Fibroblast of lung (primary cell): ENCODE measurements at regions not wholly inside any gene's neighbourhood (a gene's known extent, or its start where the extent isn't known, plus 50 kb on each side); places are given as distances from the start of the nearest gene placed in this dataset.

Source experiments
- DNase-seq, 2 donors: peaks; one replicate each; pipeline versions ENCODE4 v3.0.0 to v3.0.0-alpha.2; 2010; ENCODE audit warnings: low read depth in 2 of 2
- H2AFZ ChIP-seq: 2 replicates; pipeline ENCODE4 v1.5.1; 2012; ENCODE audit warnings: low read length, control low read depth, inconsistent platforms
- H3K27ac ChIP-seq: 2 replicates; pipeline ENCODE4 v1.5.1; 2011; ENCODE audit warnings: low read length, control low read depth; ENCODE audit not compliant: insufficient read depth
- H3K27me3 ChIP-seq: 2 replicates; pipeline ENCODE4 v1.5.1; 2011; ENCODE audit warnings: mild to moderate bottlenecking, low read length; ENCODE audit not compliant: control insufficient read depth, insufficient read depth
- H3K36me3 ChIP-seq: 2 replicates; pipeline ENCODE4 v1.5.1; 2011; ENCODE audit warnings: low read length; ENCODE audit not compliant: control insufficient read depth, insufficient read depth
- H3K4me1 ChIP-seq: 2 replicates; pipeline ENCODE4 v1.5.1; 2011; ENCODE audit warnings: low read length; ENCODE audit not compliant: control insufficient read depth, insufficient read depth; ENCODE audit errors: extremely low read depth
- H3K4me2 ChIP-seq: 2 replicates; pipeline ENCODE4 v1.5.1; 2011; ENCODE audit warnings: low read length, control low read depth; ENCODE audit not compliant: insufficient read depth; ENCODE audit errors: extremely low read depth
- H3K4me3 ChIP-seq, 4 experiments: fragments of 200-600 bp in 1 of 4; sonication (generic) in 1 of 4; replicated peaks in 1 of 4; 2 replicates each; pipeline ENCODE4 v1.5.1; 2011 to 2016; ENCODE audit warnings: low read length in 4 of 4, low read depth in 3 of 4, mild to moderate bottlenecking in 3 of 4, control low read depth in 2 of 4, inconsistent platforms in 1 of 4, mixed read lengths in 1 of 4; ENCODE audit not compliant: insufficient read depth in 1 of 4; ENCODE audit errors: control extremely low read depth in 1 of 4
- H3K79me2 ChIP-seq: 2 replicates; pipeline ENCODE4 v1.5.1; 2012; ENCODE audit warnings: mild to moderate bottlenecking, low read length, inconsistent platforms; ENCODE audit not compliant: control insufficient read depth, insufficient read depth
- H3K9ac ChIP-seq: 2 replicates; pipeline ENCODE4 v1.5.1; 2011; ENCODE audit warnings: mild to moderate bottlenecking, low read length, control low read depth; ENCODE audit not compliant: insufficient read depth
- H3K9me3 ChIP-seq: 2 replicates; pipeline ENCODE4 v1.5.1; 2012; ENCODE audit warnings: low read depth, low read length; ENCODE audit not compliant: control insufficient read depth, insufficient read depth
- H4K20me1 ChIP-seq: 2 replicates; pipeline ENCODE4 v1.5.1; 2011; ENCODE audit warnings: low read length; ENCODE audit not compliant: control insufficient read depth, insufficient read depth; ENCODE audit errors: extremely low read depth
- CTCF ChIP-seq, 2 donors: IDR thresholded peaks in 1 of 2; conservative IDR thresholded peaks in 1 of 2; 1 replicate in 1 of 2; 2 replicates in 1 of 2; pipeline ENCODE4 v1.5.1; 2011 to 2012; ENCODE audit warnings: low read length in 2 of 2, control low read depth in 1 of 2, inconsistent platforms in 1 of 2, low read depth in 1 of 2, mild to moderate bottlenecking in 1 of 2
- EZH2 ChIP-seq: IDR thresholded peaks from 2 replicates; pipeline ENCODE4 v1.5.1; 2012; ENCODE audit warnings: low read length, control low read depth, mild to moderate bottlenecking; ENCODE audit errors: missing control alignments

GRCh38 chr14:45728434-45729225 lies 475.6 kb upstream of the MIS18BP1 start:
- Histone ChIP-seq H4K20me1 (no peaks in the 10 kb centered on the region), H3K27ac (no peak overlapping the region), H2AFZ (no peak overlapping the region), H3K4me3 (no peak overlapping the region), H3K36me3 (no peaks in the 10 kb centered on the region), H3K9me3 (no peaks in the 10 kb centered on the region), H3K4me1 (no peaks in the 10 kb centered on the region), H3K4me2 (no peak overlapping the region), H3K9ac (no peak overlapping the region), H3K79me2 (no peaks in the 10 kb centered on the region), H3K27me3 (no peaks in the 10 kb centered on the region)
- TF ChIP-seq EZH2 (no peak), CTCF (conservative IDR thresholded peaks at IDR 0.05 in 1 of 2, IDR thresholded peaks at IDR 0.05 in 1 of 2; ENCODE audit: low read depth in 1 of 2, low read length in 2 of 2) (no peak)
- DNase-seq: no peak

- Histone ChIP-seq H4K20me1 (no peaks in the 10 kb centered on the region), H3K27me3 (no peaks in the 10 kb centered on the region), H3K9me3 (no peaks in the 10 kb centered on the region), H3K4me1 (no peaks in the 10 kb centered on the region), H3K36me3 (no peaks in the 10 kb centered on the region), H3K27ac (no peak overlapping the region), H3K4me2 (no peak overlapping the region), H3K79me2 (no peaks in the 10 kb centered on the region), H3K9ac (no peak overlapping the region), H2AFZ (no peak overlapping the region), H3K4me3 (no peak overlapping the region)
- TF ChIP-seq CTCF (conservative IDR thresholded peaks at IDR 0.05 in 1 of 2, IDR thresholded peaks at IDR 0.05 in 1 of 2; ENCODE audit: low read depth in 1 of 2, low read length in 2 of 2): no peak
- no peak for TF ChIP-seq EZH2
- DNase-seq: no peak
Measured at GRCh38 chr14:45727133-45727532, 474.1 kb upstream of the MIS18BP1 start.

- Histone ChIP-seq H3K79me2 (no peaks in the 10 kb centered on the region), H3K4me3 (no peak overlapping the region), H2AFZ (no peak overlapping the region), H3K4me2 (no peak overlapping the region), H3K9me3 (no peaks in the 10 kb centered on the region), H3K36me3 (no peaks in the 10 kb centered on the region), H3K27me3 (no peaks in the 10 kb centered on the region), H4K20me1 (no peaks in the 10 kb centered on the region), H3K27ac (no peak overlapping the region), H3K4me1 (no peaks in the 10 kb centered on the region), H3K9ac (no peak overlapping the region)
- TF ChIP-seq CTCF (conservative IDR thresholded peaks at IDR 0.05 in 1 of 2, IDR thresholded peaks at IDR 0.05 in 1 of 2; ENCODE audit: low read depth in 1 of 2, low read length in 2 of 2) (no peak), EZH2 (no peak)
- DNase-seq: no peak
Measured at GRCh38 chr14:45721472-45721871, 468.5 kb upstream of the MIS18BP1 start.
